CD4-positive, alpha-beta T cell (primary cell): ENCODE measurements at regions not wholly inside any gene's neighbourhood (a gene's known extent, or its start where the extent isn't known, plus 50 kb on each side); places are given as distances from the start of the nearest gene placed in this dataset.

Experiments used
- ATAC-seq: fragments of 200-7000 bp; cut with Tn5 transposase; one replicate; pipeline ENCODE4 v1.10.0; 2022; ENCODE audit warnings: mild to moderate bottlenecking; ENCODE audit not compliant: poor library complexity
- CTCF ChIA-PET: fragments of 350-600 bp; sonication (Branson Sonifier 250); formaldehyde crosslinking; loops from one replicate; lab custom pipeline; 2021; ENCODE audit warnings: antibody characterized with exemption, inconsistent platforms; lab: Charles Lee
- POLR2A ChIA-PET: fragments of 350-600 bp; sonication (Branson Sonifier 250); formaldehyde crosslinking; loops from one replicate; lab custom pipeline; 2021; ENCODE audit warnings: antibody characterized with exemption, inconsistent platforms; lab: Charles Lee
- DNase-seq, 14 experiments: peaks; one replicate each; pipeline ENCODE4 v3.0.0-alpha.2; 2013 to 2020; ENCODE audit warnings: mixed read lengths in 2 of 14
- H3K27ac ChIP-seq, 2 donors: one replicate each; pipeline versions ENCODE4 v1.5.1 to v1.7.0; 2013; ENCODE audit warnings: low read length in 2 of 2, low read depth in 1 of 2, mild to moderate bottlenecking in 1 of 2
- H3K27me3 ChIP-seq, 2 experiments: 1 replicate in 1 of 2; 2 replicates in 1 of 2; pipeline versions ENCODE4 v1.6.1 to v1.7.0; 2013; ENCODE audit warnings: low read length in 2 of 2, control low read depth in 1 of 2, mild to moderate bottlenecking in 1 of 2, moderate library complexity in 1 of 2; ENCODE audit not compliant: insufficient read depth in 2 of 2, control insufficient read depth in 1 of 2
- H3K36me3 ChIP-seq: one replicate; pipeline ENCODE4 v1.6.1; 2013; ENCODE audit warnings: low read length, control low read depth; ENCODE audit not compliant: insufficient read depth
- H3K4me1 ChIP-seq: one replicate; pipeline ENCODE4 v1.6.1; 2013; ENCODE audit warnings: low read length, control low read depth; ENCODE audit not compliant: insufficient read depth
- H3K4me3 ChIP-seq: one replicate; pipeline ENCODE4 v1.5.1; 2013; ENCODE audit warnings: mild to moderate bottlenecking, low read length, moderate library complexity
- H3K9me3 ChIP-seq, 2 experiments: 1 replicate in 1 of 2; 2 replicates in 1 of 2; pipeline versions ENCODE4 v1.6.1 to v1.7.0; 2013; ENCODE audit warnings: low read length in 2 of 2, mild to moderate bottlenecking in 2 of 2, control low read depth in 1 of 2, moderate library complexity in 1 of 2; ENCODE audit not compliant: control insufficient read depth in 1 of 2, insufficient read depth in 1 of 2
- H3K27ac Mint-ChIP-seq: one replicate; pipeline ENCODE4 v1.8.0; 2020; ENCODE audit warnings: mixed read lengths
- H3K27me3 Mint-ChIP-seq: one replicate; pipeline ENCODE4 v1.8.0; 2021; ENCODE audit warnings: mixed read lengths
- H3K36me3 Mint-ChIP-seq: one replicate; pipeline ENCODE4 v1.8.0; 2021; ENCODE audit warnings: low read depth, mixed read lengths
- H3K4me1 Mint-ChIP-seq: one replicate; pipeline ENCODE4 v1.8.0; 2021; ENCODE audit warnings: low read depth, mixed read lengths
- H3K4me3 Mint-ChIP-seq: one replicate; pipeline ENCODE4 v1.8.0; 2020; ENCODE audit warnings: mild to moderate bottlenecking, mixed read lengths
- H3K9me3 Mint-ChIP-seq: one replicate; pipeline ENCODE4 v1.8.0; 2020; ENCODE audit warnings: mixed read lengths
- CTCF ChIP-seq: fragments of 200-600 bp; IDR thresholded peaks from one replicate; pipeline ENCODE4 v1.8.0; 2022; ENCODE audit warnings: antibody characterized with exemption, mild to moderate bottlenecking
- intact Hi-C, 2 experiments: fragments of 100-400 bp; cut with DNase I in 1 of 2; cut with micrococcal nuclease in 1 of 2; formaldehyde crosslinking; loops; one replicate each; pipeline versions ENCODE4 v1.15.1 to v1.9.0; 2023 to 2025; cut with DNase I, micrococcal nuclease

DNA sequence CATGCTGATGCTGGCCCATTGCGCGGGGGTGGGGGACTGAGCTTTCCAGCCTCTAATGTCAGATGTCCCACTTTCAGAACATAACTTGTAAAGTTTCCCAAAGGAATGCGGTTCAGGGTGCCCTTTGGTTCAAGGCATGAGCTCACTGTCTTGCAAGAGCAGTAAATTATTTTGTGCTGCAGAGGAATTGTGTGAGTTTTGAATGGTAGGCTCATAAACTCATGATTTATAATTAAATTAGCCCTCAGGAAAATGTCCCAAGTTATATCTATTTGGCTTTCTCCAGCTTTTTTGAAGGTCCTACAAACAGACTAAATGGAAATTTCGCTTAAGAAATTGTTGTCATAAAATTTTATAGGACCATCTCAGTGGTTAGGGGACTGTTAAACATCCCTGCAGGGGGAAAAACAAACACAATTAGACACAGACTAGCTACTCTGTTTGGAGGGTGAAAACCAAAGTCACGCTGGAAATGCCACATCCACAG lies 321.8 kb downstream of the HS3ST3B1 start:
- Histone ChIP-seq H3K27ac (no peak overlapping the region), H3K9me3 (no peaks in the 10 kb centered on the region), H3K36me3 (no peaks in the 10 kb centered on the region), H3K27me3 (no peaks in the 10 kb centered on the region), H3K4me3 (no peak overlapping the region), H3K4me1 (no peaks in the 10 kb centered on the region)
- H3K27ac Mint-ChIP-seq, result no peak overlapping the region
- no peaks in the 10 kb centered on the region for H3K27me3 Mint-ChIP-seq
- no peak overlapping the region for H3K4me3 Mint-ChIP-seq
- no peaks in the 10 kb centered on the region for H3K4me1 Mint-ChIP-seq
- intact Hi-C loops, result no loop called here
- ChIA-PET POLR2A (no interaction called here), CTCF (no interaction called here)
- H3K36me3 Mint-ChIP-seq, result no peaks in the 10 kb centered on the region
- ATAC-seq (no peak), DNase-seq (no peak)
- no peaks in the 10 kb centered on the region for H3K9me3 Mint-ChIP-seq
- no peak for TF ChIP-seq CTCF

DNA sequence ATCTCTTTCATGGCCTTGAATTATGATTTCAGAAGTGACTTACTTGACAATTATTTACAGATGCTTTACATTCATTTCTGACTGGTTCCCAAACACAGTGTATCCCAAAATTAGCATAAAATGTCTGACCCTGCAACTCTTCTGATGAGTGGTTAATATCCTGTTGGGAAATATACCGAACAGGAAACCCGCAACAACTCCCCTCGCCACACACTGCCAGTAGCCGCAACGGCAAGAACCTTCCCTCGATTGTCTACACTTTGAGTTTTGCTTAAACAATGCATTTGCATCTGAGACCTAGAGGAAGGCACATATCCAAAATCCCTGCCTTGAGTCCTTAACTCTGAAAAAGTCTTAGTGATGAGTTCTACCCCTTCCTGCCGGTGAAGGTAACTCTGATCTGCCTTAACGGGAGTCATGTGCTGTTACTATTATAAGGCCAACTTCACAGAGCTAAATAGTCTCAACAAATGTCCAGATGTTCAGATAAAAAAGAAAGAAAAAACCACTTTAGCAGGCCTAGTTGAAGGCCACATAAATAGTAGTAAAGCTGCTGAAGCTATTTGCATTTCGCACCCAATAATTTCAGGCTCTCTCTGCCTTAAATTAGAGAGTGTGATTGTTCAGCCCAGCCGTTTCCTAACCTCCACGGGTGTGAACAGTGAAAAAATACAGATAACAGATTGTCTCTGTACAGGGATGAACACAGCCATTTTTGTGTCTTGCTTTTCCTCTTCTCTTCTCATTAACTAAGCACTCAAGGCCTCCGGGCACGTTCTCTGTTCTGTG lies 321.1 kb downstream of the HS3ST3B1 start:
- ATAC-seq, result no peak

GRCh38 chr17:14619821-14620220 lies 318.9 kb downstream of the HS3ST3B1 start:
- peaks cover 0 to 4% of the 10 kb centered on the region in 2 experiments for H3K9me3 ChIP-seq
- no peak for TF ChIP-seq CTCF
- no peak overlapping the region for H3K4me3 ChIP-seq
- DNase-seq, result no peak
- intact Hi-C loops, result no loop called here
- ChIA-PET CTCF (no interaction called here), POLR2A (no interaction called here)
- H3K4me1 Mint-ChIP-seq, result no peaks in the 10 kb centered on the region
- H3K9me3 Mint-ChIP-seq, result no peaks in the 10 kb centered on the region
- no peak overlapping the region for H3K4me3 Mint-ChIP-seq
- H3K27me3 Mint-ChIP-seq, result no peaks in the 10 kb centered on the region
- H3K36me3 Mint-ChIP-seq, result no peaks in the 10 kb centered on the region
- ATAC-seq, result no peak
- H3K27ac ChIP-seq, result no peak overlapping the region
- no peaks in the 10 kb centered on the region for H3K4me1 ChIP-seq
- H3K27ac Mint-ChIP-seq, result no peak overlapping the region
- H3K36me3 ChIP-seq, result no peaks in the 10 kb centered on the region
- no peaks in the 10 kb centered on the region for H3K27me3 ChIP-seq

More for the DNA sequence above, 321.1 kb downstream of the HS3ST3B1 start:
- intact Hi-C loops, result no loop called here
- DNase-seq, result no peak
- Mint-ChIP-seq H3K9me3 (no peaks in the 10 kb centered on the region), H3K27ac (no peak overlapping the region), H3K36me3 (no peaks in the 10 kb centered on the region), H3K27me3 (no peaks in the 10 kb centered on the region), H3K4me1 (no peaks in the 10 kb centered on the region), H3K4me3 (no peak overlapping the region)
- H3K4me1 ChIP-seq, result no peaks in the 10 kb centered on the region
- H3K36me3 ChIP-seq, result no peaks in the 10 kb centered on the region
- no peaks in the 10 kb centered on the region for H3K9me3 ChIP-seq
- CTCF ChIA-PET, result no interaction called here
- H3K27me3 ChIP-seq, result no peaks in the 10 kb centered on the region
- no peak overlapping the region for H3K4me3 ChIP-seq
- no peak for TF ChIP-seq CTCF
- POLR2A ChIA-PET, result no interaction called here
- no peak overlapping the region for H3K27ac ChIP-seq
